ENCODE measurements at regions not wholly inside any gene's neighbourhood (a gene's known extent, or its start where the extent isn't known, plus 50 kb on each side); places are given as distances from the start of the nearest gene placed in this dataset.

DNA sequence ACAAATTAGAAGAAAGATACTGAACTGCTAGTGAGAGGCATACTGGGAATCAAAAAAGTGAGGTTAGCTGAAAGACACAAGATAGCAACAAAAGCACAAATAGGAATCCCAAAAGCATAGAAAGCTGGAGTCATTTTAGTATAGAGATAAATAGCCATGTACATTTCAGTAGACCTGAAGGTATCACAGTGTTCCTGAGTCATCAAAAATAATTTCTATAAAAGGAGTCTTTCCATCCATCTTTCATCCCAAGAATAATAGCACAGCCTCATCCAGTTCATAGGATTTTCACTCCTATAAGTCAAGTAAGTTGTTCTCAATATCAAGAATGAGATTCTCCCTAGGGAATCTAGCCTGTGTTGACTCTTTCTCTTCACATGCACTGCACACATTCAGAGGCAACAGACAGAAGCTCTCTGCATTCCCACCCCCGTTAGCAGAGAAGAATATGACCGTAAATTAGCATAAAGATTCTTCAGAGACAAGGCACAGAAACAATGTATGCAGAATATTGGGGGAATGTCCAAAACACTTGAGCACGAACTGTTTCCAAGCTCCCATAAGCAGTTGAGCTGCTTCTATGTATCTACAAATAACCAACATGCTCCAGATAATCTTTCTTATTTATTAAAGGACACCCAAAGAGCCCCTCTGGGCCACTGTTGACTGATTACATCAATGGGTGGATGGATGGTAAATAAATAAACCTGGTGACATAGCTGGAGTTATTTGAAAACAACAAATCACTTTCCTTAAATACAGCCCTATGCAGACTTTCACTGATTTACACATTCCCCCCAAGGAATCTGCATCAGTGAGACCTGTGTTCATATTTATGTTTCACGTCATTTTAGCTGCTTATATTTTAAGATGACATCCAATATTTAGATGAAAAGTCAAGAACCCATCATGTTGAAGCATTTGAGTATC lies 174.5 kb upstream of the PKDCC start:
- TF ChIP-seq, protein P1, sequence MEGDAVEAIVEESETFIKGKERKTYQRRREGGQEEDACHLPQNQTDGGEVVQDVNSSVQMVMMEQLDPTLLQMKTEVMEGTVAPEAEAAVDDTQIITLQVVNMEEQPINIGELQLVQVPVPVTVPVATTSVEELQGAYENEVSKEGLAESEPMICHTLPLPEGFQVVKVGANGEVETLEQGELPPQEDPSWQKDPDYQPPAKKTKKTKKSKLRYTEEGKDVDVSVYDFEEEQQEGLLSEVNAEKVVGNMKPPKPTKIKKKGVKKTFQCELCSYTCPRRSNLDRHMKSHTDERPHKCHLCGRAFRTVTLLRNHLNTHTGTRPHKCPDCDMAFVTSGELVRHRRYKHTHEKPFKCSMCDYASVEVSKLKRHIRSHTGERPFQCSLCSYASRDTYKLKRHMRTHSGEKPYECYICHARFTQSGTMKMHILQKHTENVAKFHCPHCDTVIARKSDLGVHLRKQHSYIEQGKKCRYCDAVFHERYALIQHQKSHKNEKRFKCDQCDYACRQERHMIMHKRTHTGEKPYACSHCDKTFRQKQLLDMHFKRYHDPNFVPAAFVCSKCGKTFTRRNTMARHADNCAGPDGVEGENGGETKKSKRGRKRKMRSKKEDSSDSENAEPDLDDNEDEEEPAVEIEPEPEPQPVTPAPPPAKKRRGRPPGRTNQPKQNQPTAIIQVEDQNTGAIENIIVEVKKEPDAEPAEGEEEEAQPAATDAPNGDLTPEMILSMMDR (conservative IDR thresholded peaks at IDR 0.05; ENCODE audit: low read depth, low read length): no peak
- TF ChIP-seq EZH2 (IDR thresholded peaks at IDR 0.05; ENCODE audit: borderline replicate concordance, low read depth, low read length, poor library complexity, severe bottlenecking): no peak

Data from A673 (cell line).